ENCODE measurements at regions not wholly inside any gene's neighbourhood (a gene's known extent, or its start where the extent isn't known, plus 50 kb on each side); places are given as distances from the start of the nearest gene placed in this dataset.

DNA sequence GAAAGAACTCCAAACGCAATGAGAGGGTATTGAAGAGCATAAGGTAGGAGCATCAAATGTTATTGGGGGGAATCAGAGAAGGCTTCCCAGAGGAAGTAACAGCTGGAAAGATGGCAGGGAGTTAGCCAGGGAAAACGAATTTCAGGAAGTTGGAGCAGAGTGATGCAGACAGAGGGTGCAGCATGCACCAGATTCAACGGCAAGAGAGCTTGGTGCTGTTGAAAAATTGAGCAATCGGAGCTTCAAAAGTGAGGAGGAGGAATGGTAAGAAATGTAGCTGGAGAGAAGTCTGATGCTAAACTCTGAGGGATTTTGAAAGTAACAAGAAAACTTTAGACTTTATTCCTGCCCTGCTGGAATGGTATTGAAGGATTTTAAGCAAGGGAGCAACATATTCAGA, 541.0 kb upstream of the LMCD1 start:
- BruUV-seq (replicated peaks): no TSS peak
- Histone ChIP-seq H2BK20ac (ENCODE audit: low read depth, low read length) (no peak overlapping the region), H2BK15ac (ENCODE audit: low read depth, low read length) (no peak overlapping the region), H3K4ac (ENCODE audit: low read depth, low read length) (no peak overlapping the region), H3K4me2 (ENCODE audit: low read depth, low read length) (no peak overlapping the region), H3K9ac (ENCODE audit: low read depth, low read length) (no peak overlapping the region), H3K79me1 (ENCODE audit: low read depth in 1 of 2, low read length in 2 of 2) (no peaks in the 10 kb centered on the region), H3K4me3 (ENCODE audit: insufficient read depth, low read depth, low read length) (no peak overlapping the region), H3K9me3 (ENCODE audit: control insufficient read depth, insufficient read depth, low read length) (peaks cover 10% of the 10 kb centered on the region), H3K14ac (replicated peaks; ENCODE audit: low read depth, low read length) (no peak overlapping the region), H4K20me1 (ENCODE audit: insufficient read depth, low read length) (no peaks in the 10 kb centered on the region), H2BK5ac (ENCODE audit: low read depth, low read length, poor library complexity, severe bottlenecking) (no peak overlapping the region), H3K27me3 (ENCODE audit: control insufficient read depth, insufficient read depth, low read length) (no peaks in the 10 kb centered on the region), H3K56ac (ENCODE audit: extremely low read depth, insufficient read depth, low read length) (no peak overlapping the region), H3K9me1 (ENCODE audit: insufficient read depth, low read length) (no peaks in the 10 kb centered on the region), H3K23ac (ENCODE audit: low read depth, low read length) (no peak overlapping the region), H2BK120ac (ENCODE audit: low read depth, low read length) (no peak overlapping the region), H2AK5ac (ENCODE audit: low read depth, low read length) (no peak overlapping the region), H3K18ac (ENCODE audit: low read depth, low read length) (no peak overlapping the region), H3K4me1 (ENCODE audit: control insufficient read depth, insufficient read depth, low read length) (no peaks in the 10 kb centered on the region), H4K91ac (ENCODE audit: insufficient read depth, low read depth, low read length) (no peak overlapping the region), H3K36me3 (ENCODE audit: control insufficient read depth, insufficient read depth, low read length) (no peaks in the 10 kb centered on the region), H4K8ac (ENCODE audit: low read depth in 2 of 2, low read length in 2 of 2) (no peak overlapping the region), H2AK9ac (replicated peaks; ENCODE audit: low read depth, low read length, poor library complexity) (no peak overlapping the region), H3K27ac (ENCODE audit: insufficient read depth, low read length) (no peak overlapping the region), H2AFZ (replicated peaks; ENCODE audit: low read length, poor library complexity) (no peak overlapping the region), H4K5ac (ENCODE audit: low read depth, low read length) (no peak overlapping the region)
- intact Hi-C loops (cut with micrococcal nuclease) (no loop called here), in situ Hi-C loops (cut with MboI; ENCODE audit: low sequenced_read_pairs) (no loop called here), dilution Hi-C loops (cut with HindIII; ENCODE audit: low sequenced_read_pairs, unreplicated experiment) (no loop called here)
- DNase-seq (no peak), ATAC-seq (ENCODE audit: low read depth) (no peak)
- ChIA-PET POLR2A (ENCODE audit: unreplicated experiment) (no interaction called here), CTCF (no interaction called here)
- TF ChIP-seq MAZ (IDR thresholded peaks at IDR 0.05; ENCODE audit: borderline replicate concordance, low read depth, low read length): no peak
- TF ChIP-seq, protein P1, sequence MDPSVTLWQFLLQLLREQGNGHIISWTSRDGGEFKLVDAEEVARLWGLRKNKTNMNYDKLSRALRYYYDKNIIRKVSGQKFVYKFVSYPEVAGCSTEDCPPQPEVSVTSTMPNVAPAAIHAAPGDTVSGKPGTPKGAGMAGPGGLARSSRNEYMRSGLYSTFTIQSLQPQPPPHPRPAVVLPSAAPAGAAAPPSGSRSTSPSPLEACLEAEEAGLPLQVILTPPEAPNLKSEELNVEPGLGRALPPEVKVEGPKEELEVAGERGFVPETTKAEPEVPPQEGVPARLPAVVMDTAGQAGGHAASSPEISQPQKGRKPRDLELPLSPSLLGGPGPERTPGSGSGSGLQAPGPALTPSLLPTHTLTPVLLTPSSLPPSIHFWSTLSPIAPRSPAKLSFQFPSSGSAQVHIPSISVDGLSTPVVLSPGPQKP (IDR thresholded peaks at IDR 0.05; ENCODE audit: borderline replicate concordance, low read depth, low read length): no peak
- WGBS, 2 experiments (ENCODE audit: extremely low coverage in 2 of 2, insufficient read length in 1 of 2): 47% methylated on average over 4 of the region's 4 CpGs; no CpG with 5 or more reads in 1 of the 2 experiments

Data from IMR-90 (cell line).